ENCODE measurements at regions not wholly inside any gene's neighbourhood (a gene's known extent, or its start where the extent isn't known, plus 50 kb on each side); places are given as distances from the start of the nearest gene placed in this dataset.

- no peak for DNase-seq (ENCODE audit: low read depth in 1 of 2, low spot score in 2 of 2)
- 100% methylated on average over 1 of the region's 1 CpG; no CpG with 5 or more reads in 1 of the 2 experiments for WGBS, 2 experiments (ENCODE audit: extremely low coverage in 1 of 2, insufficient coverage in 1 of 2, insufficient read length in 1 of 2, insufficient replicate concordance in 2 of 2, low coverage in 1 of 2, low lambda C conversion rate in 2 of 2, missing lambda C conversion rate in 1 of 2)
- no peaks in the 10 kb centered on the region for H3K79me1 ChIP-seq (ENCODE audit: low read depth, low read length)
These were observed 637.5 kb downstream of the DSC3 start for GRCh38 chr18:30405038-30405437.

More at GRCh38 chr18:30405038-30405437, 637.5 kb downstream of the DSC3 start:
- no peaks in the 10 kb centered on the region for H3K36me3 ChIP-seq (ENCODE audit: control insufficient read depth in 2 of 4, insufficient read depth in 4 of 4, low read length in 3 of 4)
- no peaks in the 10 kb centered on the region for H3K4me1 ChIP-seq (replicated peaks in 1 of 4; ENCODE audit: control insufficient read depth in 3 of 4, insufficient read depth in 4 of 4, low read length in 3 of 4)
- no peak overlapping the region for H2BK5ac ChIP-seq (ENCODE audit: low read depth, low read length)
- H2AK5ac ChIP-seq (ENCODE audit: low read depth, low read length), result no peak overlapping the region
- no peak overlapping the region for H3K23ac ChIP-seq (ENCODE audit: insufficient read length)
- no peak overlapping the region for H2BK15ac ChIP-seq (ENCODE audit: low read length)
- ChIA-PET CTCF (ENCODE audit: partially characterized antibody) (interaction anchor here (0.9 to 1.3 kb wide), 2 partner anchors 18 to 562 kb away, joined by 3 to 4 read pairs; no protein-coding TSS in a partner anchor), POLR2A (ENCODE audit: partially characterized antibody) (no interaction called here)
- no peak overlapping the region for H3K4me2 ChIP-seq (ENCODE audit: insufficient read depth in 1 of 2, low read depth in 2 of 2, low read length in 2 of 2)
- no peak overlapping the region for H4K8ac ChIP-seq (ENCODE audit: extremely low read depth, insufficient read depth, low read length)
- no peak overlapping the region for H3K56ac ChIP-seq (replicated peaks; ENCODE audit: insufficient read length, low read depth, low read length)
- H3K4ac ChIP-seq (replicated peaks; ENCODE audit: insufficient read length, low read depth, low read length), result no peak overlapping the region
- no peak overlapping the region for H3K18ac ChIP-seq (ENCODE audit: extremely low read depth, low read length)
- H2BK120ac ChIP-seq (replicated peaks; ENCODE audit: low read depth, low read length), result no peak overlapping the region
- H2BK20ac ChIP-seq (ENCODE audit: low read length), result no peak overlapping the region
- no peak overlapping the region for H2BK12ac ChIP-seq (ENCODE audit: low read depth, low read length)
- H4K20me1 ChIP-seq (replicated peaks in 1 of 2; ENCODE audit: control insufficient read depth in 1 of 2, insufficient read depth in 2 of 2, low read length in 2 of 2), result no peaks in the 10 kb centered on the region
- peaks cover 0 to 2% of the 10 kb centered on the region in 2 experiments; a peak in 2 of 4 replicates for H3K9me3 ChIP-seq (ENCODE audit: insufficient read depth in 2 of 2, low read depth in 1 of 2, low read length in 1 of 2)
- no peaks in the 10 kb centered on the region for H3K79me2 ChIP-seq (ENCODE audit: control insufficient read depth in 1 of 2, insufficient read depth in 2 of 2, low read length in 2 of 2)
- no peaks in the 10 kb centered on the region for H3K23me2 ChIP-seq (ENCODE audit: low read depth, low read length)
- H3K9ac ChIP-seq (replicated peaks in 1 of 4; ENCODE audit: extremely low read depth in 1 of 4, low read depth in 3 of 4, low read length in 3 of 4), result no peak overlapping the region
- no peak overlapping the region for H3K14ac ChIP-seq (ENCODE audit: insufficient read length)
- H4K91ac ChIP-seq (replicated peaks; ENCODE audit: insufficient read length, low read length), result no peak overlapping the region
- no peak for FAIRE-seq
- no peak overlapping the region for H3K27ac ChIP-seq (ENCODE audit: low read depth, low read length)
- no peak overlapping the region for H2AFZ ChIP-seq (ENCODE audit: low read length)
- H3K27me3 ChIP-seq (replicated peaks in 1 of 4; ENCODE audit: control insufficient read depth in 3 of 4, extremely low read depth in 1 of 4, insufficient read depth in 3 of 4, low read length in 3 of 4), result no peaks in the 10 kb centered on the region
- no peak for TF ChIP-seq CHD2 (IDR thresholded peaks at IDR 0.05; ENCODE audit: low read length)
- H3K4me3 ChIP-seq (ENCODE audit: extremely low read depth in 1 of 4, insufficient read depth in 2 of 4, low read depth in 3 of 4, low read length in 4 of 4), result no peak overlapping the region
- H4K5ac ChIP-seq (ENCODE audit: insufficient read length, low read depth, low read length), result no peak overlapping the region
